Heart left ventricle (tissue), 16 donors: ENCODE measurements at regions not wholly inside any gene's neighbourhood (a gene's known extent, or its start where the extent isn't known, plus 50 kb on each side); places are given as distances from the start of the nearest gene placed in this dataset.

Experiments used
- ATAC-seq, 4 donors: fragments of 200-7000 bp; cut with Tn5 transposase; one replicate each; pipeline ENCODE4 v1.9.1; 2020 to 2022; ENCODE audit warnings: moderate library complexity in 4 of 4, mild to moderate bottlenecking in 3 of 4, moderate number of reproducible peaks in 1 of 4
- DNase-seq, 5 donors: peaks; one replicate each; pipeline ENCODE4 v3.0.0-alpha.2; 2020
- H3K27ac ChIP-seq, 12 donors: fragments of 200-600 bp; sonication (generic) in 4 of 12; one replicate each; pipeline versions ENCODE4 v1.5.0 to v1.8.0; 2016 to 2022; ENCODE audit warnings: mild to moderate bottlenecking in 2 of 12
- H3K27me3 ChIP-seq, 9 donors: fragments of 200-600 bp; sonication (generic) in 2 of 9; one replicate each; pipeline versions ENCODE4 v1.5.1 to v1.8.0; 2016 to 2022; ENCODE audit warnings: mild to moderate bottlenecking in 3 of 9
- H3K36me3 ChIP-seq, 9 donors: fragments of 200-600 bp; sonication (generic) in 2 of 9; one replicate each; pipeline versions ENCODE4 v1.5.0 to v1.8.0; 2018 to 2022; ENCODE audit warnings: mild to moderate bottlenecking in 2 of 9
- H3K4me1 ChIP-seq, 12 donors: fragments of 200-600 bp; sonication (generic) in 4 of 12; one replicate each; pipeline versions ENCODE4 v1.5.0 to v1.8.0; 2016 to 2022; ENCODE audit warnings: mild to moderate bottlenecking in 3 of 12
- H3K4me3 ChIP-seq, 12 donors: fragments of 200-600 bp; sonication (generic) in 4 of 12; one replicate each; pipeline versions ENCODE4 v1.5.0 to v1.8.0; 2017 to 2022; ENCODE audit warnings: mild to moderate bottlenecking in 9 of 12, moderate library complexity in 4 of 12
- H3K9me3 ChIP-seq, 12 donors: fragments of 200-600 bp; sonication (generic) in 4 of 12; one replicate each; pipeline versions ENCODE4 v1.5.0 to v1.8.0; 2016 to 2022; ENCODE audit warnings: mild to moderate bottlenecking in 1 of 12
- POLR2A ChIP-seq, 2 donors: fragments of 450-650 bp; IDR thresholded peaks; one replicate each; pipeline ENCODE4 v1.6.1; 2017; ENCODE audit warnings: antibody characterized with exemption in 2 of 2, mild to moderate bottlenecking in 2 of 2, moderate library complexity in 2 of 2
- WGBS, 4 donors: extraction: QIAGEN DNeasy Blood & Tissue Kit in 2 of 4; methylation state at CpG; one replicate each; pipeline versions ENCODE4 v1.1.5 to v1.1.7; 2013 to 2018; 5-methylcytosine and 5-hydroxymethylcytosine counted together
- intact Hi-C, 10 donors: fragments of 100-400 bp; cut with DNase I; formaldehyde crosslinking; loops; one replicate each; pipeline versions ENCODE4 v1.11.1 to v1.14.2; 2022
- TF ChIP-seq, protein P1 (sequence below), 12 donors: fragments of 200-600 bp; sonication (generic) in 4 of 12; IDR thresholded peaks; one replicate each; pipeline versions ENCODE4 v1.5.0 to v1.8.0; 2018 to 2022; ENCODE audit warnings: antibody characterized with exemption in 12 of 12, mild to moderate bottlenecking in 5 of 12
- donor health status: ischemic (EF 13 %, LVEDD 7.1; RV severe dilation, severe dysfunction).
- donor health status: healthy with polysubstance abuse.
- donor health status: DM: no; HTN: yes; CAD: no.
- donor health status: DM: no; HTN: no; CAD: no.
- donor health status: ischemic (EF 25% LVEDD 6.9; RV normal size, moderate dysfunction).
- donor health status: ischemic (EF 25% LVEDD 5.7; RV mildly dilated, moderate dysfunction).
- donor health status: healthy.
- donor health status: DM: yes; HTN: yes; CAD: no.
- donor health status: ischemic (EF 35%, LVEDD 5.7; RV mildly dilated, moderate dysfunction).
- donor health status: nonischemic (EF 11% LVEDD 7.7; RV severe dilation, severe dysfunction).
- donor health status: DM: yes; HTN: yes; CAD: no.
- donor health status: PGD.
- donor health status: ischemic (EF 29% LVEDD 5.4; RV normal size, mild dysfunction).
- donor health status: nonischemic (EF 23%, LVEDD 6.1; RV moderate dilation, normal function).

DNA sequence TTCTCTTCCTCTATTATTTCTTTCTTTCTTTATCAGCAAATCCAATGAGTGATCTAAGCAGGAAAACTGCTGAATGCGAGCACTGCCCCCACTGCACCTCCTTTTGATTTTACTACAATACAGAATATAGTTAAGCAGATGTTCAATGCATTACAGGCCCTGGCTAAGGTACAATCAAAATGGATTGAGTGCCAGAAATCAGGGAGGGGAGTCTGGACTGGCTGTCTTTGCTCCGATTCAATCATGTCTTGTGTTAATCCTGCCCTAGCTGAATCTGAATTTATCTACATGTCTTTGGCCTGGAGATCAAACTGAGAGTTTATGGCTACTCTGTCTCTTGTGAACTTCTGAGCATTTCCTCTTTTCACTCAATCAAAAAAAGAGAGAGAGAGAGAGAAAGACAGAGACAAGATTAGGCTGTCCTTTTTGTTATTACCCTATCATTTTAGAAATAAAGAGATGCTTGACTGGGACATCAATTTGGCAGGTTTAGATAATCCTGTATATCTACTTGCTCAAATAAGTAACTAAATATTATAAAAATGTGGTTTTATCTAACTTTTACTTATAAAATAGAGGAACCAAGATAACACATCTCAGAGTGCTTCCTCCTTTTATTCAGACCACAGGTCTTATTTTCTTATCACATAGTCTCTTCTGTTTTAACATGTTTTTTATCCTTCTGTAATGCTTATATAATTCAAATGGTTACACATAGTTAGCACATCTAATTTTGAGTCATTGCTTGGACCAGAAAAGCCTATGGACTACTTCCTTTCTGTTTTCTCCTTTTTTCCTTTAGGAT, 656.2 kb downstream of the KCNJ2 start:
- H3K27ac ChIP-seq, result no peak overlapping the region
- peak in 1 of 4 donors; percentile 20 for ATAC-seq
- intact Hi-C loops, result no loop called here
- no peak for DNase-seq
- H3K9me3 ChIP-seq, result peaks cover 0 to 3% (median 0%) of the 10 kb centered on the region in 12 donors
- TF ChIP-seq, protein P1, sequence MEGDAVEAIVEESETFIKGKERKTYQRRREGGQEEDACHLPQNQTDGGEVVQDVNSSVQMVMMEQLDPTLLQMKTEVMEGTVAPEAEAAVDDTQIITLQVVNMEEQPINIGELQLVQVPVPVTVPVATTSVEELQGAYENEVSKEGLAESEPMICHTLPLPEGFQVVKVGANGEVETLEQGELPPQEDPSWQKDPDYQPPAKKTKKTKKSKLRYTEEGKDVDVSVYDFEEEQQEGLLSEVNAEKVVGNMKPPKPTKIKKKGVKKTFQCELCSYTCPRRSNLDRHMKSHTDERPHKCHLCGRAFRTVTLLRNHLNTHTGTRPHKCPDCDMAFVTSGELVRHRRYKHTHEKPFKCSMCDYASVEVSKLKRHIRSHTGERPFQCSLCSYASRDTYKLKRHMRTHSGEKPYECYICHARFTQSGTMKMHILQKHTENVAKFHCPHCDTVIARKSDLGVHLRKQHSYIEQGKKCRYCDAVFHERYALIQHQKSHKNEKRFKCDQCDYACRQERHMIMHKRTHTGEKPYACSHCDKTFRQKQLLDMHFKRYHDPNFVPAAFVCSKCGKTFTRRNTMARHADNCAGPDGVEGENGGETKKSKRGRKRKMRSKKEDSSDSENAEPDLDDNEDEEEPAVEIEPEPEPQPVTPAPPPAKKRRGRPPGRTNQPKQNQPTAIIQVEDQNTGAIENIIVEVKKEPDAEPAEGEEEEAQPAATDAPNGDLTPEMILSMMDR (IDR thresholded peaks at IDR 0.05), result no peak
- TF ChIP-seq POLR2A (IDR thresholded peaks at IDR 0.05), result no peak
- no peaks in the 10 kb centered on the region for H3K27me3 ChIP-seq
- no peak overlapping the region for H3K4me3 ChIP-seq
- H3K4me1 ChIP-seq, result no peaks in the 10 kb centered on the region
- no peaks in the 10 kb centered on the region for H3K36me3 ChIP-seq
- WGBS, 4 donors, result 30 to 40% (median 34%) methylated on average over 2 of the region's 2 CpGs

DNA sequence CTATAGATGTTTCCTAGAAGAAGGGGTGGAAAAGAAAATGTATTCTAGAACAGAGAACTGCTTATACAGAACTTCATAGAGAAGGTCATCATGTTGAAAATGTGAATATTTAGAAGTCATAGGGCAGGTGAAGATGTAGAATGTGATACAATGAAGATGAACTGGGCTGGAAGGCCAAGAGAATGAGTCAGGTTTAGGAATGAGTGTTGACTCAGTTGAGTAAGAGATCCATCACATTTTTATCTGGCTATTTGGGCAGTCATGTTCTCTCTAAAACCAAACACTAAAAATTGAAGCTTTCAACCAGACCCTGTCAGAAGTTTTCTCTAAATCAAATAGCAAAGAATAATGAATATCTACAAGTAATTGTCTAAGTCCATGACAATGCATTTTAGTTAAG, 660.5 kb downstream of the KCNJ2 start:
- no peak for ATAC-seq
- TF ChIP-seq, protein P1 (IDR thresholded peaks at IDR 0.05), result no peak
- no peak for TF ChIP-seq POLR2A (IDR thresholded peaks at IDR 0.05)
- Histone ChIP-seq H3K9me3 (no peaks in the 10 kb centered on the region), H3K36me3 (no peaks in the 10 kb centered on the region), H3K4me3 (no peak overlapping the region), H3K27ac (no peak overlapping the region), H3K27me3 (no peaks in the 10 kb centered on the region), H3K4me1 (no peaks in the 10 kb centered on the region)
- intact Hi-C loops, result no loop called here
- DNase-seq, result no peak

DNA sequence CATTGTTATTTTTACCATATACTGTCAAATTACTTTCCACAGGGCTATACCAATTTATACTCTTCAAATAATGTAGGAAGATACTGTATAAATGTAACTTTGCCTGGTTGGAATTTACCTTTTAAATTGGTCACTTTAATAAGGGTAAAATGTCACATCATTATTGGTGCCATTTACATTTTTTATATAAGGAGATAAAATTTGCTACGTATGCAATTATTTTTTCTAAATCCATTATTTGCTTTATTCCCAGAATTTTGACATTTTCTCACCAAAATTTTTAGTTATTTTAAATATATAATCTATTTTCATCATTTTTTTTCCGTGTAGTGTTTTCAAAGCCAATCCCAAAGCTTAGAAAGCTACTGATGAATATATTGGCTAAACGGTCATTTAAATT, 664.7 kb downstream of the KCNJ2 start:
- no peak for TF ChIP-seq POLR2A (IDR thresholded peaks at IDR 0.05)
- TF ChIP-seq, protein P1 (IDR thresholded peaks at IDR 0.05), result no peak
- H3K27me3 ChIP-seq, result no peaks in the 10 kb centered on the region
- no peak overlapping the region for H3K27ac ChIP-seq
- ATAC-seq (no peak), DNase-seq (no peak)
- H3K4me3 ChIP-seq, result no peak overlapping the region
- no peaks in the 10 kb centered on the region for H3K9me3 ChIP-seq
- no peaks in the 10 kb centered on the region for H3K4me1 ChIP-seq
- 74 to 92% (median 89%) methylated on average over 3 of the region's 3 CpGs for WGBS, 4 donors
- H3K36me3 ChIP-seq, result no peaks in the 10 kb centered on the region
- intact Hi-C loops, result no loop called here

DNA sequence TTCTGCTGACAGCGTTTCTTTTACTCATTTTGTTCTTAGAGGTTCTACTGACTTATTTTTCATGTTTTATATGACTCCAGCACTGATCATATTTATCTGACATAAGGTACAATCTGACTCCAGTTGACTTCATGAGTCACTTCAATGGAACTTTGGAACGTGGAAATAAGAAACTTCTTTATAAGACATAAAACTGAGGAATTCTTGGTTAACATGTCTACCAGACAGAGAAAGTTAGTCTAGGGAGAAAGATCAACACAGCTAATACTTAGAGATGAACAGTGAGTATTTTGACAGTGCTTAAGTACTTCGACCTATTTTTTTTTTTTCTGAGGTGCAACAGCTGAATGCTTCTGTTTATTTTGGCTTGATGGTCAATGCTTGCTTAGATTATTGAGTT, 679.5 kb downstream of the KCNJ2 start:
- peaks cover 0 to 3% (median 0%) of the 10 kb centered on the region in 12 donors for H3K4me1 ChIP-seq
- peaks cover 0 to 4% (median 0%) of the 10 kb centered on the region in 12 donors for H3K9me3 ChIP-seq
- H3K27me3 ChIP-seq, result no peaks in the 10 kb centered on the region
- intact Hi-C loops, result no loop called here
- TF ChIP-seq POLR2A (IDR thresholded peaks at IDR 0.05), result no peak
- TF ChIP-seq, protein P1 (IDR thresholded peaks at IDR 0.05), result no peak
- ATAC-seq (peak in 1 of 4 donors; percentile 68), DNase-seq (no peak)
- peak overlapping the region in 1 of 12 donors; percentile 17 for H3K27ac ChIP-seq
- H3K36me3 ChIP-seq, result no peaks in the 10 kb centered on the region
- 58 to 67% (median 61%) methylated on average over 3 of the region's 3 CpGs for WGBS, 4 donors
- no peak overlapping the region for H3K4me3 ChIP-seq
